ENCODE measurements at regions not wholly inside any gene's neighbourhood (a gene's known extent, or its start where the extent isn't known, plus 50 kb on each side); places are given as distances from the start of the nearest gene placed in this dataset.

DNA sequence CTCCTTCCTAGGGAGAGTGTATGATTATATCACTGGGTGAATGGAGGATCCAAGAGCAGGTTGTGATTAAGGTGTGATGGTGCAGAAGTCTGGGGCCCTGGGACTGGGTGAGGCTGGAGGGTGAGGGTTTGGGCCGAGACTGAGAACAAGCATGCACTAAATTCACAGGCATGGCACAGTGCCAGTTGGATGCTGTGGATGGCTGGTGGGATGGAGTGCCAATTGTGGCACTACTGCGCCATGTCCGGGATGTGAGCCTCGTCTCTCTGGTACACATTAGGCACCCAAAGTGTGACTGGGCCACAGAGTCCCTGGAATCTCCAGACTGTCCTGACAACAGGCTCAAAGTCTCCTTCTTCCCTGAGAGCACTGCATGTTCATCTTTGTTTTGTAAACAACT, 208.1 kb downstream of the EMX2 start:
- TF ChIP-seq POLR2A (IDR thresholded peaks at IDR 0.05), result no peak
- TF ChIP-seq, protein P1, sequence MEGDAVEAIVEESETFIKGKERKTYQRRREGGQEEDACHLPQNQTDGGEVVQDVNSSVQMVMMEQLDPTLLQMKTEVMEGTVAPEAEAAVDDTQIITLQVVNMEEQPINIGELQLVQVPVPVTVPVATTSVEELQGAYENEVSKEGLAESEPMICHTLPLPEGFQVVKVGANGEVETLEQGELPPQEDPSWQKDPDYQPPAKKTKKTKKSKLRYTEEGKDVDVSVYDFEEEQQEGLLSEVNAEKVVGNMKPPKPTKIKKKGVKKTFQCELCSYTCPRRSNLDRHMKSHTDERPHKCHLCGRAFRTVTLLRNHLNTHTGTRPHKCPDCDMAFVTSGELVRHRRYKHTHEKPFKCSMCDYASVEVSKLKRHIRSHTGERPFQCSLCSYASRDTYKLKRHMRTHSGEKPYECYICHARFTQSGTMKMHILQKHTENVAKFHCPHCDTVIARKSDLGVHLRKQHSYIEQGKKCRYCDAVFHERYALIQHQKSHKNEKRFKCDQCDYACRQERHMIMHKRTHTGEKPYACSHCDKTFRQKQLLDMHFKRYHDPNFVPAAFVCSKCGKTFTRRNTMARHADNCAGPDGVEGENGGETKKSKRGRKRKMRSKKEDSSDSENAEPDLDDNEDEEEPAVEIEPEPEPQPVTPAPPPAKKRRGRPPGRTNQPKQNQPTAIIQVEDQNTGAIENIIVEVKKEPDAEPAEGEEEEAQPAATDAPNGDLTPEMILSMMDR (IDR thresholded peaks at IDR 0.05), result no peak

All from lower leg skin (tissue), 3 donors.